Stimulated activated CD4-positive, alpha-beta T cell treated with anti-CD3 and anti-CD28 coated beads, Interleukin-4, amount 100 ng/mL, for 48 hours (primary cell): ENCODE measurements at regions not wholly inside any gene's neighbourhood (a gene's known extent, or its start where the extent isn't known, plus 50 kb on each side); places are given as distances from the start of the nearest gene placed in this dataset.
A peak's percentile ranks its signal among the peaks of the same experiment; 100 is the strongest.

Experiments
- DNase-seq, 2 donors: peaks; one replicate each; pipeline ENCODE4 v3.0.0-alpha.2; 2020; ENCODE audit warnings: low read depth in 2 of 2

DNA sequence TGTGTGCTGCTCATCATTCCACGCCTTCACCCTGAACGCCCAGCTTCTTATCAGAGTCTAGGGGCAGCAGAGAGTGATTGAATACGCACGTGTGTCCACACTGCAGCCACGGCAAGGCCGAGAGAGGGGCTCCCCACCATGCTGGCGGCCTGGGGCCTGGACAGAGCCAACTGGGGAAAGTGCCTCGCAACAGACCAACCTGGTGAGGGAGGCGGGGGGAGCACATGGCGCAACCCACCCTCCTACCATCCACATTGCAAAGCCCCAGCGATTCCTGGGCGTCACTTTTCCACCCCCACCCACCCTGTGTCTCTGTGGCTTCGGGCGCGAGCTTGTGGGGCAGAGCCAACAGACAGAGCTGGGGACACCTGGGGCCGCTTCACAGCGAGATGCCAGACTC is 66.4 kb upstream of the DUSP22 start:
- no peak for DNase-seq

DNA sequence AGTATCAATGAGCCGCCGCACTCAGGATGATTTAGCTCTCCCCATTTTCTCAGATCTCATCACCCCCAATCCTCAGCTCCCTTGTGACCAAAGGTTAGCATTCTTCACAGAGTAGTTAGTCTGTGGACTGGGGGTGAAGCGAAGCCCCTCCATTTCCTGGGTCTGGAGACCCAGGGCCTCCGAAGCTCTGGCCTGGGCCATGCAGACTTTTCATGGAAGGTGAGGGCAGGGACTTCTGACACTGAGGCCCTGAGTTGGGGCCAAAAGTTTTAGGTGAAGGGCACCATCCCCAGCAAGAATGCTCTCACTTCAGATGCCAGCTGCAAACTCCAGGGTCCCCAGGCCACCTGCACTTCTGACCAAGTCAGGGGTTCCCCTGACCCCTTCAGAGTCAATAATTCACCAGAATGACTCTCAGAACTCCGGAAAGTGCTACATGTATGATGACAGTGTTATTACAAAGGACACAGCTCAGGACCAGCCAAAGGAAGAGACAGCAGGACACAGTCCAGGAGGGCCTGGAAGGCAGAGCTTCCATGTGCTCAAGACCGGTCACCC is 65.7 kb upstream of the DUSP22 start:
- DNase-seq: no peak

DNA sequence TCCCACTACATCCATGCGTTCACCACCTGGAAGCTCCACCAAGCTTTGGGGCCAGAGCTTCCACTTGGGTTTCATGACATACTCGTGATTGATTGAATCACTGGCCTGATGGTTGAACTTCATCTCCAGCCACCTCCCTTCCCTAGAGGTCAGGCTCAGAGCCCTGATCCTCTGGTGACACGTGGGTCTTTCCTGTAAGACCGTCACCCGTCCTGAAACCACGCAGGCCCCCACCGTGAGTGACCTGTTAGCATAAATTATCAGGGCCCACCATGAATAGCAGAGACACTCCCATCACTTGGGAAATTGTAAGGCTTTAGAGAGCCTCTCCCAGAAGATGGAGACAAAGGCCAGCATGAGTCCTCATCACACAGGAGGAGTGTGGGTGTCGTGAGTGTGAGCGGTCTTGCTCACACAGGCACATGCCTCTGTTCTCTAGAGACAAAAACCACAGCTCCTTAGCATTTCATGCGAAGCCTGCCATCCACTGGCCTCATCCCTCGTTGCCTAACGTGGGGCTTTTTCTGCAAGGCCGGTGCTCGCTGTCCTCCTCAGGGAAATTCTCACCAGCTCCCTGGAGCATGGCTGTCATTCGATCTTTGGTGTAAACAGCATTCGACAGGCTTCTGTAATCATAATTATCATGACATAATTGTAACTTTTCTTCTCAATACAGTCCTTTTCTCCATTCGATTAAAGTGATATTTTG is 65.1 kb upstream of the DUSP22 start:
- no peak for DNase-seq

DNA sequence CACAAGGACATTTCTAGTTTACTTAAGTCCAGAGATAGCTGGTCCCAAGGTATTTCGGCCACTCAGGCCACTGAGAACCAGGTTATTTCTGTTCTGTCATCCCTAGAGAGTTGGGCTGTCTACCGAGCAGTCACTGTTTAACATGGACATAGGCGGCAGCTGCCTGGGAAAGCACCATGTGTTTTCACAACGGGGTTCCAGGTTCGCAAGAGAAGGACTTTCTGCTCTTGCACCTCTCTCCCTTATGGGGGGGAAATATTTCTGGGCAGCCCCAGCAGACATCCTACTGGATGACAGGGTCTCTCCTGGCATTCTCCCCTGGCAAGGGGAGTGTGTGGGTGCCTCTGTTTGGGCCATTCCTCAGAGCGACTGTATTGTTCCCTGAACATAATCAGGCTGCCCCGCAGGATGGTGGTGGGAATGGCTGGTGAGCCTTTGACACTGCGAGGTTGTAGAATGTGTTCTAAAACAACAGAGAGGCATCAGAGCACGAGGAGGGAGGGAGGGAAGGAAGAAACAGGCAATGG is 64.4 kb upstream of the DUSP22 start:
- no peak for DNase-seq

DNA sequence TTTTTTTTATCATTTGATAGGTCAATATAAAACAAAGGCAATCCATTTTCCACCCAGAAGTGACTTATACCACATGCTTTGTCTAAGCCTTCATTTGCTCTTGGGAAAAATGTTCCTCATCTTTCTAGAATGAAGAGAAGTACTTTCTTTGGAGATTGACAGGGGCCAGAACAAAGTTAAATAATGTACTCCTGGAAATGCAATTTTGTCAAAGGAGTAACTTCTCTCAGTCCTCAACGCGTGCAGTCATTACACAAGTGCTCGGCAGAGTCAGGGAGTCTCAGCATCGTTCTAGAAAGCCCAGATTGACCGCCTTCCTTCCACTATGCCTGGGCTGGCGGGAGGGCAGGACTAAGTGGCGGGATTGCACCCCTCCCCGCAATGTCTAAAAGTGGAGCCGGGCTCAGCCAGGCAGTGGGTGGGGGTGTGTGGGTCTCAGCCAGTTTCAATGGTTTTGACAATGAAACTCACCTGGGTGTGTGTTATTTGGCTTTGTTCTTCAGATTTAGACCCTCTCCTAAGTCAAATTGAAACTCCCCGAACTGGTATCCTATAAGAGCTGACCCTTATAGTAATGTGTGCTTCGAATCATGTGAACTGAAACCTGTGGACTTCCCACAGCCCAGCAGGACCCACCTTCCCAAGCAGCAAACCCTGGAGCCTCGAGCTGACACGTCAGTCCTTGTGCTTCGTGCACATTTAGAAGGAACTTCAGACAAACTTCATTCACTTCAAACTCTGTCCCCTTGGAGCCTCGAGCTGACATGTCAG is 63.2 kb upstream of the DUSP22 start:
- DNase-seq: no peak

DNA sequence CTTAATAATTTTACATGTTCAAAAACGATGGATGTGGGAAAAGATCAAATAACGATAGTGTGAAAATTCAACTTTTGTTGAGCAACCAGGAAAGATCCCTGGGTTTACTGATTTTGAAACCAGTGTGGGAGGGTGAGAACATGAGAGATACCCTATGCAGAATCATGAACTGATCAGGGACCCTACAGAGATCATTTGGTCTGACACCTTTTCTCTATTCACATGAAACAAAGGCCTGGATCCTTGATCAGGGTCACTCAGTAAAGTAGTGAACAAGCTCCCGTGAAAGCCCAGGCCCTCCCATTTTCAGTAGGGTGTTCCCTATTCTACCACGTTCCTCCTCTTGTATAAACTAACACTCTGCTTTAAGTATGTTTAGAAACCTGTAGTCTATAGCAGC is 60.5 kb upstream of the DUSP22 start:
- DNase-seq: no peak

DNA sequence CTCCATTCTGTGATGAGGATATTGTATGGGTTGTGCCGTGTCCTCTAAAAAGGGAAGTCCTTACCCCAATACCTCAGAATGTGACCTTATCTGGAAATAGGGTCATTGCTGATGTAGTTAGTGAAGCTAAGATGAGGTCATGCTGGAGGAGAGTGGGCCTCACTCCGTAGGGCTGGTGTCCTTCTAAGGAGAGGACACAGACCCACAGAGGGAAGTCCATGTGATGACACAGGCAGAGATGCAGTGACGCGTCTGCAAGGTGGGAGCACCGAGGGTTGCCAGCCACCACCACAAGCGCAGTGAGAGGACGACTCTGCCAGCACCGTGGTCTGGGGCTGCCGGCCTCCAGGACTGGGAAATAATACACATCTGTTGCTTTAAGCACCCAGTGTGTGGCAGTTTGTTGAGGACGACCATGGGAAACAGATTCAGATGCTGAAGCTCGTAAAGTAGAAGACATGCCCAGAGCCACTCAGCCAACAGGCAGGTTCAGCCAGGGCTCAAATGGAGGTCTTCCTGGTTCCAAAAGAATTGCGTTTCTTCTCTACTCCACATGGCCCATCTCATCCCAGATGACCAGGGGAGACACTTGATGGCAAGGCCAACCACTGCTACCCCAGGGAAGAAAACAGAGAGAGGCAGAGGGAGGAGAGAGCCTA is 59.2 kb upstream of the DUSP22 start:
- no peak for DNase-seq

DNA sequence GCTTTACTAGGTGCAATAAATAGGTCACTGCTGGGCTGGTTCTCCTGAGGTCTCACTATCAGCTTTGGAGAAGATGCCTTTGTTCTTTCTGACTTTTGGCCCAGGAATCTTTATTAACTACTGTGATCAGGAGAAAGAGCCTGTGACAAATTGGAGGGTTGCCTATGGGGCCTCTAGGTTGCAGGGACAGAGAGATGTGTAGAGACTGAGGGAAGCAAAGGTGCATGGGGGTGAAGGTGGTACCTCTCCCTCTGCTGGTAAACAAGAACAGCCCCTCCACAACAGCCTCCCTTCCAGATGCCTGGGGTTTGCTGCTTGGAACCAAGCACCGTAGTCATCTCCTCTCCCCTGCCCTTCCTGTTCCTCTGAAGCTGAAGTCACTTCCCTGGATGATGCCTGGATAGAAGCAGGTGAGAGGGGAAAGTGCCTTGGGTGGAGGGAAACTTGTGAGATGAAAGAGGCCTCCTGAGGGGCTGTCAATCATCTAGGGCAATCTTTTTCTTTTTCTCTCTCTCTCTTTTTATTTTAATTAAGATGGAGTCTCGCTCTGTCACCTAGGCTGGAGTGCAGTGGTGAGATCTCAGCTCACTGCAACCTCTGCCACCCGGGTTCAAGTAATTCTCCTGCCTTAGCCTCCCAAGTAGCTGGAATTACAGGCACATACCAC is 57.4 kb upstream of the DUSP22 start:
- DNase-seq: no peak

DNA sequence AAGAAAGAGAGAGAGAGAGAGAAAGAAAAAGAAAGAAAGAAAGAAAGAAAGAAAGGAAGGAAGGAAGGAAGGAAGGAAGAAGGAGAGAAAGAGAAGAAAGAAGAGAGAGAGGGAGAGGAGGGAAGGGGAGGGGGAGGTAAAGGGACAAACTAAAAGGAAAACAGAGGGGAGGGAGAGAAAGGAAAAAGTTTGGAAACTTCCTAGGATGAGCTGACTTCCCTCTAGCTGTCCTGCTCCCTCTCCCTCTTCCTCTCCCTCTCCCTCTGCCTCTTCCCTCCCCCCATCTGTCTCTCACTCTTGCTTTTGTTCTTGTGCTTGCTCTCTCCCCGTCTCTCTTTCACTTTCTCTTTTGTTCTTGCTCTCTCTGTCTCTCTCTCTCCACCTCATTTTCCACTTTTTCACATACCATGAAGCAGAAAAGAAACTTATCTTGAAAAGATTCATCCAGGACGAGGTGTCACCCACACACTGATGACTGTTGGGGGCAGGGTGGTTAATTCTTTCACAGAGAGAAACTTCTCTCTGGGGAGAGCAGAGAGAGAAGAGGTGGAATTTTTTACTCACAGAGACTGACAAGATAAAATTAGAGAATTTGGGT is 56.4 kb upstream of the DUSP22 start:
- peak in 1 of 2 donors; percentile 61 for DNase-seq

DNA sequence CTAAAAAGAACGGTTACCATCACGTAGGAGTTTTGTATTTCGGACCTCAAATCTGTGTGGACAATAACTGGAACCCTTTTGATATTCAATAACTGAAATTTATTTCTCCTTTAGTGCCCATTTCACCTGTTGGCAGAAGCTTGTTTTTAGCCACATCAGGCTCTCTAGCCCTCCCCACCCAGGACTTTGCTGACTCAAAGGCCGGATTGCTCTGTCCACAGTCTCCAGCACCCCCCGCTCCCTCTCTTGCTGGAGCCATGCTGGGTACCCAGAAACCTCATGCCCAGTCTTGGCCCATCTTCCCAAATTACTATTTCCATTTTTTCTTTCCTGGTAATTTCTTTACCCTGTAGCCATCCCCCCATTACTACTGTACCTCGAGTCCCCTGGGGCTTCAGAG is 55.8 kb upstream of the DUSP22 start:
- no peak for DNase-seq

DNA sequence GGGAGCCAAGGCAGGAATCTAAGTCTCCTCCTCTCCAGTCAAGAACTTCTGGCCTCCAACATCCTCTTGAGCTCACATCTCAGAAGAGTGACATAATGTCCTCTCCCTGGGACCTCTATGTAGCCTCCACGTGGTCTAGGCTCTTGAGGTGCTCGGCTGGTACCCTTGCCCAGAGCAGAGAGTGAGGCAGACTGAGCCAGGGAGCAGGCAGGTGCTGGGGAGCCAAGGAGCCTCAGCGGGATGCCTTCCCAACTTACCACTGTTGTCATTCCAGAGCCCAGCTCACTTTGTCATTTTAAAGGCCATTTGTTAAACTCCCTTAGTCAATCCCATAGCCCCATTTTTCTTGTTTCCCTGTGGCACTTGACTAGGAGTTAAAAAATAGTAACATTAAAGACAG is 52.1 kb upstream of the DUSP22 start:
- DNase-seq: no peak

DNA sequence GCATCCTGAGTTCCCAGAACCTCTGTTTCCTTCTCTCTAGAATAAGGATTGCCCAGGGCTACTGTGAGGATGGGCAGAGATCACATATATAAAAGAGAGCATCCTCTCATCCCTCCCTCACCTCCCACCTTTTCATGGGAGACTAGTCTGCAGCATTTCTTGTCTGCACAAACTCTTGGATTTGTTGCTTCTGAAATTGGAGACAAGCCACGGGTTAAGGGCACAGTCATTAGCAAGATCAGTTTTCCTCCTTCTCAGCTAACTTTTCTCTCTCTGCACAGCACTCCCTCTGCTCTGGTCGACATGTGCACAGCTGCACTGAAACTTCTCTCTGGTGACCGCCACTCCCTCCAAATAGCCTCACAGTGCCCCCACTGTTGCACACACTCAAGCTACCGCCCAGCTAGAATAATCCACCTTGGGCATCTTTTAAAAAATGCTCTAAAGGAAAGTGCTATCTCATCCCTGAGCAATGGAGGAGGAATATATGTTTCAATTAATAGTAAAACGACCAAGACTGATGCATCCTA is 50.9 kb upstream of the DUSP22 start:
- no peak for DNase-seq
